ENCODE measurements at regions not wholly inside any gene's neighbourhood (a gene's known extent, or its start where the extent isn't known, plus 50 kb on each side); places are given as distances from the start of the nearest gene placed in this dataset.

DNA sequence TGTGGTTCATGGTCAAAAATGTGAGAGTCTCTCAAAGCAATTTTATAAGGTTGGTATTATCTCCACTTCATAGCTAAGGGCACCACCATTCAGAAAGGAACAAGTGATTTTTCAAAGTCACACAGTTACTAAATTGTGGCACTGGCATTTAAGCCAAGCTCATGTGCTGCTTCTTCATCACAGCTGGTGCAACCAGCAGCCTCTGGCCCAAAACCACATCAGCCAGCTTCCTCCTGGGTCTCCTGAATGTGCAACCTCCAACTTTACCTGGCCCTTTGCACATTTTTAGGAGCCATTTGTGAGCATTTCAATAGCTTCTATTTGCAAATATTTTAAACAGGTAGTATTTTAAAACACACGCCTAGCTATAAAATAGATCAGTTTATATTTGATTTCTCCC is 293.7 kb downstream of the BCL11A start:
- H3K4me2 ChIP-seq (ENCODE audit: insufficient read depth in 1 of 2, low read depth in 2 of 2, low read length in 2 of 2), result no peak overlapping the region
- no peak overlapping the region for H2BK15ac ChIP-seq (ENCODE audit: low read length)
- no peak overlapping the region for H3K56ac ChIP-seq (replicated peaks; ENCODE audit: insufficient read length, low read depth, low read length)
- H4K8ac ChIP-seq (ENCODE audit: extremely low read depth, insufficient read depth, low read length), result no peak overlapping the region
- no peak overlapping the region for H3K4me3 ChIP-seq (ENCODE audit: extremely low read depth in 1 of 4, insufficient read depth in 2 of 4, low read depth in 3 of 4, low read length in 4 of 4)
- H2BK12ac ChIP-seq (ENCODE audit: low read depth, low read length), result no peak overlapping the region
- no peak overlapping the region for H4K5ac ChIP-seq (ENCODE audit: insufficient read length, low read depth, low read length)
- no peaks in the 10 kb centered on the region for H3K4me1 ChIP-seq (replicated peaks in 1 of 4; ENCODE audit: control insufficient read depth in 3 of 4, insufficient read depth in 4 of 4, low read length in 3 of 4)
- H3K36me3 ChIP-seq (ENCODE audit: control insufficient read depth in 2 of 4, insufficient read depth in 4 of 4, low read length in 3 of 4), result no peaks in the 10 kb centered on the region; a peak in 1 of 8 replicates
- DNase-seq (ENCODE audit: low read depth in 1 of 2, low spot score in 2 of 2) (no peak), FAIRE-seq (no peak)
- H2BK120ac ChIP-seq (replicated peaks; ENCODE audit: low read depth, low read length), result no peak overlapping the region
- no peak for TF ChIP-seq SP4 (IDR thresholded peaks at IDR 0.05; ENCODE audit: low read length)
- no peak for TF ChIP-seq CHD2 (IDR thresholded peaks at IDR 0.05; ENCODE audit: low read length)
- TF ChIP-seq POLR2A (IDR thresholded peaks at IDR 0.05; ENCODE audit: control extremely low read depth in 1 of 2, low read depth in 2 of 2, low read length in 2 of 2), result no peak
- TF ChIP-seq SP2 (IDR thresholded peaks at IDR 0.05; ENCODE audit: low read length), result no peak
- no peak for TF ChIP-seq CBX5 (IDR thresholded peaks at IDR 0.05; ENCODE audit: low read depth, low read length)
- no peaks in the 10 kb centered on the region for H3K27me3 ChIP-seq (replicated peaks in 1 of 4; ENCODE audit: control insufficient read depth in 3 of 4, extremely low read depth in 1 of 4, insufficient read depth in 3 of 4, low read length in 3 of 4)
- H3K9ac ChIP-seq (replicated peaks in 1 of 4; ENCODE audit: extremely low read depth in 1 of 4, low read depth in 3 of 4, low read length in 3 of 4), result no peak overlapping the region
- no peaks in the 10 kb centered on the region for H3K79me1 ChIP-seq (ENCODE audit: low read depth, low read length)
- no peak overlapping the region for H3K27ac ChIP-seq (ENCODE audit: low read depth, low read length)
- no peaks in the 10 kb centered on the region for H4K20me1 ChIP-seq (replicated peaks in 1 of 2; ENCODE audit: control insufficient read depth in 1 of 2, insufficient read depth in 2 of 2, low read length in 2 of 2)
- no peak overlapping the region for H3K18ac ChIP-seq (ENCODE audit: extremely low read depth, low read length)
- no peak overlapping the region for H3K14ac ChIP-seq (ENCODE audit: insufficient read length)
- CTCF ChIA-PET (ENCODE audit: partially characterized antibody), result interaction anchor here (1.5 kb wide), 1 partner anchor 26 kb away, joined by 5 read pairs; no protein-coding TSS in a partner anchor
- WGBS, 2 experiments (ENCODE audit: extremely low coverage in 1 of 2, insufficient coverage in 1 of 2, insufficient read length in 1 of 2, insufficient replicate concordance in 2 of 2, low coverage in 1 of 2, low lambda C conversion rate in 2 of 2, missing lambda C conversion rate in 1 of 2), result 95% methylated on average over 1 of the region's 1 CpG; no CpG with 5 or more reads in 1 of the 2 experiments
- no peak overlapping the region for H2BK20ac ChIP-seq (ENCODE audit: low read length)
- H2AK5ac ChIP-seq (ENCODE audit: low read depth, low read length), result no peak overlapping the region
- no peaks in the 10 kb centered on the region for H3K79me2 ChIP-seq (ENCODE audit: control insufficient read depth in 1 of 2, insufficient read depth in 2 of 2, low read length in 2 of 2)
- H2AFZ ChIP-seq (ENCODE audit: low read length), result no peak overlapping the region
- no peak overlapping the region for H4K91ac ChIP-seq (replicated peaks; ENCODE audit: insufficient read length, low read length)
- H3K9me3 ChIP-seq (ENCODE audit: insufficient read depth in 2 of 2, low read depth in 1 of 2, low read length in 1 of 2), result no peaks in the 10 kb centered on the region
- H3K4ac ChIP-seq (replicated peaks; ENCODE audit: insufficient read length, low read depth, low read length), result no peak overlapping the region
- no peaks in the 10 kb centered on the region for H3K23me2 ChIP-seq (ENCODE audit: low read depth, low read length)
- H2BK5ac ChIP-seq (ENCODE audit: low read depth, low read length), result no peak overlapping the region
- POLR2A ChIA-PET (ENCODE audit: partially characterized antibody), result no interaction called here
- no peak overlapping the region for H3K23ac ChIP-seq (ENCODE audit: insufficient read length)
